ENCODE measurements at regions not wholly inside any gene's neighbourhood (a gene's known extent, or its start where the extent isn't known, plus 50 kb on each side); places are given as distances from the start of the nearest gene placed in this dataset.

DNA sequence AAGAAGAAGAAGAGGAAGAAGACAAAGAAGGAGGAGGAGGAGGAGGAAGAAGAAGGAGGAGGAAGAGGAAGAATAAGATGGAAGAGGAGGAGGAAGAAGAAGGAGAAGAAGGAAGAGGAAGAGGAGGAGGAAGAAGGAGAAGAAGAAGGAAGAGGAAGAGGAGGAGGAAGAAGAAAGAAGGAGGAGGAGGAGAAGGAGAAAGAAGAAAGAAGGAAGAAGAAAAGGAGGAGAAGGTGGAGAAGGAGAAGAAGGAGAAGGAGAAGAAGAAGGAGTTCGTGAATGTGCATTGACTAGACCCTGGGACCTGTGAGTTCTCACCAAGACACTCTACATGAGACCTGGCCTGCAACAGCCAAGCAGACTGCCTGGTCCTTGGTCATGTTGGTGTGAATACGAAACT lies 131.7 kb upstream of the ERRFI1 start (continued):
- TF ChIP-seq, protein P1, sequence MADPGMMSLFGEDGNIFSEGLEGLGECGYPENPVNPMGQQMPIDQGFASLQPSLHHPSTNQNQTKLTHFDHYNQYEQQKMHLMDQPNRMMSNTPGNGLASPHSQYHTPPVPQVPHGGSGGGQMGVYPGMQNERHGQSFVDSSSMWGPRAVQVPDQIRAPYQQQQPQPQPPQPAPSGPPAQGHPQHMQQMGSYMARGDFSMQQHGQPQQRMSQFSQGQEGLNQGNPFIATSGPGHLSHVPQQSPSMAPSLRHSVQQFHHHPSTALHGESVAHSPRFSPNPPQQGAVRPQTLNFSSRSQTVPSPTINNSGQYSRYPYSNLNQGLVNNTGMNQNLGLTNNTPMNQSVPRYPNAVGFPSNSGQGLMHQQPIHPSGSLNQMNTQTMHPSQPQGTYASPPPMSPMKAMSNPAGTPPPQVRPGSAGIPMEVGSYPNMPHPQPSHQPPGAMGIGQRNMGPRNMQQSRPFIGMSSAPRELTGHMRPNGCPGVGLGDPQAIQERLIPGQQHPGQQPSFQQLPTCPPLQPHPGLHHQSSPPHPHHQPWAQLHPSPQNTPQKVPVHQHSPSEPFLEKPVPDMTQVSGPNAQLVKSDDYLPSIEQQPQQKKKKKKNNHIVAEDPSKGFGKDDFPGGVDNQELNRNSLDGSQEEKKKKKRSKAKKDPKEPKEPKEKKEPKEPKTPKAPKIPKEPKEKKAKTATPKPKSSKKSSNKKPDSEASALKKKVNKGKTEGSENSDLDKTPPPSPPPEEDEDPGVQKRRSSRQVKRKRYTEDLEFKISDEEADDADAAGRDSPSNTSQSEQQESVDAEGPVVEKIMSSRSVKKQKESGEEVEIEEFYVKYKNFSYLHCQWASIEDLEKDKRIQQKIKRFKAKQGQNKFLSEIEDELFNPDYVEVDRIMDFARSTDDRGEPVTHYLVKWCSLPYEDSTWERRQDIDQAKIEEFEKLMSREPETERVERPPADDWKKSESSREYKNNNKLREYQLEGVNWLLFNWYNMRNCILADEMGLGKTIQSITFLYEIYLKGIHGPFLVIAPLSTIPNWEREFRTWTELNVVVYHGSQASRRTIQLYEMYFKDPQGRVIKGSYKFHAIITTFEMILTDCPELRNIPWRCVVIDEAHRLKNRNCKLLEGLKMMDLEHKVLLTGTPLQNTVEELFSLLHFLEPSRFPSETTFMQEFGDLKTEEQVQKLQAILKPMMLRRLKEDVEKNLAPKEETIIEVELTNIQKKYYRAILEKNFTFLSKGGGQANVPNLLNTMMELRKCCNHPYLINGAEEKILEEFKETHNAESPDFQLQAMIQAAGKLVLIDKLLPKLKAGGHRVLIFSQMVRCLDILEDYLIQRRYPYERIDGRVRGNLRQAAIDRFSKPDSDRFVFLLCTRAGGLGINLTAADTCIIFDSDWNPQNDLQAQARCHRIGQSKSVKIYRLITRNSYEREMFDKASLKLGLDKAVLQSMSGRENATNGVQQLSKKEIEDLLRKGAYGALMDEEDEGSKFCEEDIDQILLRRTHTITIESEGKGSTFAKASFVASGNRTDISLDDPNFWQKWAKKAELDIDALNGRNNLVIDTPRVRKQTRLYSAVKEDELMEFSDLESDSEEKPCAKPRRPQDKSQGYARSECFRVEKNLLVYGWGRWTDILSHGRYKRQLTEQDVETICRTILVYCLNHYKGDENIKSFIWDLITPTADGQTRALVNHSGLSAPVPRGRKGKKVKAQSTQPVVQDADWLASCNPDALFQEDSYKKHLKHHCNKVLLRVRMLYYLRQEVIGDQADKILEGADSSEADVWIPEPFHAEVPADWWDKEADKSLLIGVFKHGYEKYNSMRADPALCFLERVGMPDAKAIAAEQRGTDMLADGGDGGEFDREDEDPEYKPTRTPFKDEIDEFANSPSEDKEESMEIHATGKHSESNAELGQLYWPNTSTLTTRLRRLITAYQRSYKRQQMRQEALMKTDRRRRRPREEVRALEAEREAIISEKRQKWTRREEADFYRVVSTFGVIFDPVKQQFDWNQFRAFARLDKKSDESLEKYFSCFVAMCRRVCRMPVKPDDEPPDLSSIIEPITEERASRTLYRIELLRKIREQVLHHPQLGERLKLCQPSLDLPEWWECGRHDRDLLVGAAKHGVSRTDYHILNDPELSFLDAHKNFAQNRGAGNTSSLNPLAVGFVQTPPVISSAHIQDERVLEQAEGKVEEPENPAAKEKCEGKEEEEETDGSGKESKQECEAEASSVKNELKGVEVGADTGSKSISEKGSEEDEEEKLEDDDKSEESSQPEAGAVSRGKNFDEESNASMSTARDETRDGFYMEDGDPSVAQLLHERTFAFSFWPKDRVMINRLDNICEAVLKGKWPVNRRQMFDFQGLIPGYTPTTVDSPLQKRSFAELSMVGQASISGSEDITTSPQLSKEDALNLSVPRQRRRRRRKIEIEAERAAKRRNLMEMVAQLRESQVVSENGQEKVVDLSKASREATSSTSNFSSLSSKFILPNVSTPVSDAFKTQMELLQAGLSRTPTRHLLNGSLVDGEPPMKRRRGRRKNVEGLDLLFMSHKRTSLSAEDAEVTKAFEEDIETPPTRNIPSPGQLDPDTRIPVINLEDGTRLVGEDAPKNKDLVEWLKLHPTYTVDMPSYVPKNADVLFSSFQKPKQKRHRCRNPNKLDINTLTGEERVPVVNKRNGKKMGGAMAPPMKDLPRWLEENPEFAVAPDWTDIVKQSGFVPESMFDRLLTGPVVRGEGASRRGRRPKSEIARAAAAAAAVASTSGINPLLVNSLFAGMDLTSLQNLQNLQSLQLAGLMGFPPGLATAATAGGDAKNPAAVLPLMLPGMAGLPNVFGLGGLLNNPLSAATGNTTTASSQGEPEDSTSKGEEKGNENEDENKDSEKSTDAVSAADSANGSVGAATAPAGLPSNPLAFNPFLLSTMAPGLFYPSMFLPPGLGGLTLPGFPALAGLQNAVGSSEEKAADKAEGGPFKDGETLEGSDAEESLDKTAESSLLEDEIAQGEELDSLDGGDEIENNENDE (IDR thresholded peaks at IDR 0.05; ENCODE audit: insufficient replicate concordance, low read length) = no peak

Measured in H1 (cell line).